Colonic mucosa (tissue), 4 donors: ENCODE measurements at regions not wholly inside any gene's neighbourhood (a gene's known extent, or its start where the extent isn't known, plus 50 kb on each side); places are given as distances from the start of the nearest gene placed in this dataset.

ENCODE experiments used
- DNase-seq: peaks from one replicate; pipeline ENCODE4 v3.0.0-alpha.2; 2020
- H3K27ac ChIP-seq: fragments of 200-600 bp; one replicate; pipeline ENCODE4 v1.8.0; 2021
- H3K27me3 ChIP-seq: fragments of 200-600 bp; one replicate; pipeline ENCODE4 v1.8.0; 2021
- H3K36me3 ChIP-seq: fragments of 200-600 bp; one replicate; pipeline ENCODE4 v1.8.0; 2021
- H3K4me1 ChIP-seq: fragments of 200-600 bp; one replicate; pipeline ENCODE4 v1.8.0; 2021; ENCODE audit warnings: mild to moderate bottlenecking
- H3K4me3 ChIP-seq: fragments of 200-600 bp; one replicate; pipeline ENCODE4 v1.8.0; 2021
- H3K9ac ChIP-seq, 2 donors: one replicate each; pipeline ENCODE4 v1.7.0; 2013; ENCODE audit warnings: control low read depth in 2 of 2, low read depth in 2 of 2, low read length in 2 of 2
- H3K9me3 ChIP-seq: fragments of 200-600 bp; one replicate; pipeline ENCODE4 v1.8.0; 2021
- intact Hi-C: fragments of 100-400 bp; cut with DNase I; formaldehyde crosslinking; loops from one replicate; pipeline ENCODE4 v1.14.1; 2022
- TF ChIP-seq, protein P1 (sequence below): fragments of 200-600 bp; IDR thresholded peaks from one replicate; pipeline ENCODE4 v1.8.0; 2022; ENCODE audit warnings: antibody characterized with exemption, mild to moderate bottlenecking
- donor health status: healthy.
- donor health status: DM: no; HTN: no; CAD: no.
- donor health status: DM: no; HTN: no; CAD: no.

DNA sequence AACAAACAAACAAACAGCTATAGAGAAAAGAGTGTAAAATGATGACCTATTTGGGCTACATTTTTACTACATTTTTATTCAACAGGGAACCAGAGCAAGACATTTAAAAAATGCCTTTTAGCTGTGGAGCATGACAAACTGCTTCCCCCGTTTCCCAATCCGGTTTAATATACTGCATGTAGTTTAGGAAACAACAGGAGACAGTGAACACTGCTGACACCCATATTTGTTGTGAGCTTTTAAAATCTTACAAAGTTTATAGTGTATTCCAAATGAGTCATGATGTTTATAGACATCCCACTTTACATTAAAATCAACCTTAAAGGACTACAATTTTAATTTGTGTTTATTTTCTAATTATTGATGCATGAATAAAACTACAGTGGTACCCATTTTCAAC is 1238.3 kb downstream of the TECRL start:
- TF ChIP-seq, protein P1, sequence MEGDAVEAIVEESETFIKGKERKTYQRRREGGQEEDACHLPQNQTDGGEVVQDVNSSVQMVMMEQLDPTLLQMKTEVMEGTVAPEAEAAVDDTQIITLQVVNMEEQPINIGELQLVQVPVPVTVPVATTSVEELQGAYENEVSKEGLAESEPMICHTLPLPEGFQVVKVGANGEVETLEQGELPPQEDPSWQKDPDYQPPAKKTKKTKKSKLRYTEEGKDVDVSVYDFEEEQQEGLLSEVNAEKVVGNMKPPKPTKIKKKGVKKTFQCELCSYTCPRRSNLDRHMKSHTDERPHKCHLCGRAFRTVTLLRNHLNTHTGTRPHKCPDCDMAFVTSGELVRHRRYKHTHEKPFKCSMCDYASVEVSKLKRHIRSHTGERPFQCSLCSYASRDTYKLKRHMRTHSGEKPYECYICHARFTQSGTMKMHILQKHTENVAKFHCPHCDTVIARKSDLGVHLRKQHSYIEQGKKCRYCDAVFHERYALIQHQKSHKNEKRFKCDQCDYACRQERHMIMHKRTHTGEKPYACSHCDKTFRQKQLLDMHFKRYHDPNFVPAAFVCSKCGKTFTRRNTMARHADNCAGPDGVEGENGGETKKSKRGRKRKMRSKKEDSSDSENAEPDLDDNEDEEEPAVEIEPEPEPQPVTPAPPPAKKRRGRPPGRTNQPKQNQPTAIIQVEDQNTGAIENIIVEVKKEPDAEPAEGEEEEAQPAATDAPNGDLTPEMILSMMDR = no peak

DNA sequence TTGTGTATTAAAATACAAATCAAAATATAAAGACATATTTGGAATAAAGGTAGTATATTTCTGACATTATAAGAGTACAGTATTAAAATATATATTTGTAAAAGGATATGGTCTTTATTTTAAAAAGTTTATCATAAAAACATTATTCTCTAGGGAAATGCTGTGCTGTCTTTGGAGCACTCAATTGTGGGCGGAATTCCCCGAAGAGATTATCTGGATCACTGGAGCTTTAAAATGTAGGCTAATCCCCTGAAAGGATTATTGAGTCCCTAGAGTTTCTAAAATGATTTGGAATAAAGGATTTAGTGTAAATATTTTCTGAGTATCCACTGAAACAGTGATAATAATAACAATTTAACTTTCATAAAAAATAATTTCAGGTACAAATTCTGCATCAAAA is 1239.4 kb downstream of the TECRL start:
- Histone ChIP-seq H3K4me3 (no peak overlapping the region), H3K4me1 (no peaks in the 10 kb centered on the region), H3K27ac (no peak overlapping the region), H3K36me3 (no peaks in the 10 kb centered on the region), H3K27me3 (no peaks in the 10 kb centered on the region), H3K9ac (no peak overlapping the region), H3K9me3 (peaks cover 3% of the 10 kb centered on the region)
- TF ChIP-seq, protein P1 = no peak
- intact Hi-C loops = no loop called here
- DNase-seq = no peak

More for the DNA sequence above, 1238.3 kb downstream of the TECRL start:
- H3K4me1 ChIP-seq = no peaks in the 10 kb centered on the region
- H3K36me3 ChIP-seq = no peaks in the 10 kb centered on the region
- H3K9me3 ChIP-seq = peaks cover 3% of the 10 kb centered on the region
- H3K9ac ChIP-seq = no peak overlapping the region
- no peak overlapping the region for H3K27ac ChIP-seq
- no peak overlapping the region for H3K4me3 ChIP-seq
- intact Hi-C loops = no loop called here
- no peak for DNase-seq
- H3K27me3 ChIP-seq = no peaks in the 10 kb centered on the region

DNA sequence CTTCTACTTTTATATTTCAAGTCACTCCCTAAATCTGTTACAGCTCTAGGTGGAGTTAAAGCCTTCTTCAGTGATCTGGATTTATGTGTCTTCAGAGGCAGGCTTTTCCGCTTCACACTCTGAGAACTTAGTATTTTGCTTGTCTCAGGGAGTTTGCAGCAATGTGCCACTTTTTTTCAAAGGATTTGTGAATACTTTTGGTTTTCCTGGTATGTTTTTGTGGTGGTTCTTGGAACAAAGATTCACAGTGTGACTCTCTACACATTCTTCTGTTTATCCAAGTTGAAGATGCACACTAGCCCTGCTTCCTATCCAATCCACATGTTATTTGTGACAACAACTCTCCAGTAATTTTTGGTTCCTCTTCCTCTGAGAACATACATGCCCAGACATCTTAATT is 1253.7 kb downstream of the TECRL start:
- H3K27me3 ChIP-seq = no peaks in the 10 kb centered on the region
- TF ChIP-seq, protein P1 = no peak
- intact Hi-C loops = no loop called here

DNA sequence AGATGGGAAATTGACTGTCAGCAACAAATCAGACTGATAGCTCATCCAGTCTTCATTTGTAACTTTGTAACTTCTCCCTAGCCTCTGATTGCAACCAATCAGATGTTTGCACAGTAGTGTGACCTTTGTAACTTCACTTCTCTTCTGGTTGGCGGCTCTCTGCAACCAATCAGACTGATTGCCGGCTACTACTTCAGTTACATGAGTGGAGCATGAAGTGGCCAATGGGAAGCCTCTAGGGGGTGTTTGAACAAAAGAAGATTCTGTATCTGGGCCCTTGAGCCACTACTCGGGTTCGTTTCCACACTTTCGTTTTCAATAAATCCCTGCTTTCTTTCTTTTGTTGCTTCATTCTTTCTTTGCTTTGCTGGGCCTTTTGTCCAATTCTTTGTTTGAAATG is 1285.8 kb downstream of the TECRL start:
- no peaks in the 10 kb centered on the region for H3K36me3 ChIP-seq
- DNase-seq = no peak
- H3K27me3 ChIP-seq = no peaks in the 10 kb centered on the region
- no peaks in the 10 kb centered on the region for H3K4me1 ChIP-seq
- H3K27ac ChIP-seq = no peak overlapping the region
- intact Hi-C loops = no loop called here
- TF ChIP-seq, protein P1 = no peak
- H3K4me3 ChIP-seq = no peak overlapping the region
- no peak overlapping the region for H3K9ac ChIP-seq
- no peaks in the 10 kb centered on the region for H3K9me3 ChIP-seq

More for the DNA sequence above, 1253.7 kb downstream of the TECRL start:
- H3K36me3 ChIP-seq = no peaks in the 10 kb centered on the region
- H3K4me3 ChIP-seq = no peak overlapping the region
- H3K9me3 ChIP-seq = no peaks in the 10 kb centered on the region
- no peak overlapping the region for H3K27ac ChIP-seq
- DNase-seq = no peak
- no peak overlapping the region for H3K9ac ChIP-seq
- H3K4me1 ChIP-seq = no peaks in the 10 kb centered on the region

DNA sequence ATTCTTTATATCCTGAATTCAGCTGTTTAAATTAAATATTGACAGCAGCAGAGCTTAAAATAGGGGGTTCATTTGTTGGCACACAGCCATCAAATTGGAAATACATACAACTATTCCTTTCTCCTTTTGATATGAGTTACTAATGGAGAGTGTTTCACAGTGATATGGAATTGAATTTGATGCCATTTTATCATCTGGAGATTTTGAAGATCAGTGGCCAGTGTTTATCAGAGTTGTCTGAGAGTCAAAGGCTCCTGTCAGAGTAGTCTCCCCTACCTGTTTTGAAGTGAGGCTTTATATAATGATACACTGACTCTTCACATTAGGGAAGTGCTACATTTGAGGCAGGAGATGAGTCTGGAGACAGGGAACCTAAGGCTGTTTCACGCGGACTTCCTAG is 1286.3 kb downstream of the TECRL start:
- Histone ChIP-seq H3K9ac (no peak overlapping the region), H3K9me3 (no peaks in the 10 kb centered on the region), H3K27me3 (no peaks in the 10 kb centered on the region), H3K36me3 (no peaks in the 10 kb centered on the region), H3K27ac (no peak overlapping the region), H3K4me3 (no peak overlapping the region), H3K4me1 (no peaks in the 10 kb centered on the region)
- TF ChIP-seq, protein P1 = no peak
- intact Hi-C loops = no loop called here
- no peak for DNase-seq

DNA sequence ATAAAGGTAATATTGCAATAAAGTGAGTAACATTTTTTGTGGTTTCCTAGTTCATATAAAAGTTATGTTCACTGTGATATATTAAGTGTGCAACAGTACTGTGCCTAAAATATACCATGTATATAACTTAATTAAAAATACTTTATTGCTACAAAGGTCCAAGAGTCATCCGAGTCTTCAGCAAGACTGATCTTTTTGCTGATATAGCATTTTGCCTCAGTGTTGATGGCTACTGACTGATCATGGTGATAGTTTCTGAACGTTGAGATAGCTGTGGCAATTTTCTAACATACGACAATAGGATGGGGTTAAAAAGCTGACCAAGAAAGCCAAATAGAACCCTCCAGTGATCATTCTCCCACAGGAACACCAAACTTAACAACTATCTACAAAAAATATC is 1302.7 kb downstream of the TECRL start:
- intact Hi-C loops = no loop called here
- Histone ChIP-seq H3K36me3 (no peaks in the 10 kb centered on the region), H3K9ac (no peak overlapping the region), H3K4me1 (no peaks in the 10 kb centered on the region), H3K4me3 (no peak overlapping the region), H3K27me3 (no peaks in the 10 kb centered on the region), H3K9me3 (no peaks in the 10 kb centered on the region), H3K27ac (no peak overlapping the region)
- TF ChIP-seq, protein P1 = no peak
- DNase-seq = no peak
